WTC11 (cell line): ENCODE measurements at regions not wholly inside any gene's neighbourhood (a gene's known extent, or its start where the extent isn't known, plus 50 kb on each side); places are given as distances from the start of the nearest gene placed in this dataset.

Experiments used
- ATAC-seq: fragments of 200-7000 bp; cut with Tn5 transposase; 2 replicates; pipeline ENCODE4 v1.10.0; 2021; ENCODE audit warnings: mild to moderate bottlenecking, moderate library complexity
- CTCF ChIA-PET: fragments of 300-600 bp; sonication (Branson Sonifier 250); formaldehyde crosslinking; loops from one replicate; lab custom pipeline; 2021; ENCODE audit warnings: antibody characterized with exemption; lab: Charles Lee
- POLR2A ChIA-PET: fragments of 350-600 bp; sonication (Branson Sonifier 250); formaldehyde crosslinking; loops from one replicate; lab custom pipeline; 2021; ENCODE audit warnings: antibody characterized with exemption; lab: Charles Lee
- DNase-seq: peaks from one replicate; pipeline ENCODE4 v3.0.0; 2021; ENCODE audit warnings: low spot score
- H3K27ac Mint-ChIP-seq: 2 replicates; pipeline ENCODE4 v1.8.0; 2021; ENCODE audit warnings: mixed read lengths
- H3K27me3 Mint-ChIP-seq: 2 replicates; pipeline ENCODE4 v1.8.0; 2021; ENCODE audit warnings: low read depth, mild to moderate bottlenecking, moderate library complexity, mixed read lengths
- H3K36me3 Mint-ChIP-seq: 2 replicates; pipeline ENCODE4 v1.8.0; 2021; ENCODE audit warnings: mixed read lengths
- H3K4me1 Mint-ChIP-seq: 2 replicates; pipeline ENCODE4 v1.8.0; 2022; ENCODE audit warnings: mixed read lengths
- H3K4me3 Mint-ChIP-seq: 2 replicates; pipeline ENCODE4 v1.8.0; 2021; ENCODE audit warnings: mild to moderate bottlenecking, moderate library complexity, mixed read lengths
- H3K9me3 Mint-ChIP-seq: 2 replicates; pipeline ENCODE4 v1.8.0; 2021; ENCODE audit warnings: mixed read lengths
- AR ChIP-seq: fragments of 250-450 bp; sonication (Bioruptor Pico); IDR thresholded peaks from 2 replicates; pipeline ENCODE4 v1.9.0; 2021; ENCODE audit warnings: mild to moderate bottlenecking
- E2F5 ChIP-seq: sonication (generic); formaldehyde crosslinking; IDR thresholded peaks from 2 replicates; pipeline ENCODE4 v1.8.1; 2022; ENCODE audit warnings: mild to moderate bottlenecking, moderate library complexity, missing genetic modification reagents
- ELF4 ChIP-seq: sonication (generic); formaldehyde crosslinking; IDR thresholded peaks from 2 replicates; pipeline ENCODE4 v1.8.1; 2022; ENCODE audit warnings: low read depth, mild to moderate bottlenecking, moderate library complexity, missing genetic modification reagents
- EMX1 ChIP-seq: fragments of 250-450 bp; sonication (Bioruptor Pico); IDR thresholded peaks from 2 replicates; pipeline ENCODE4 v1.8.0; 2021; ENCODE audit warnings: mild to moderate bottlenecking
- FOXJ3 ChIP-seq: sonication (generic); formaldehyde crosslinking; IDR thresholded peaks from 2 replicates; pipeline ENCODE4 v1.9.0; 2021; ENCODE audit warnings: missing genetic modification reagents, mild to moderate bottlenecking, borderline replicate concordance
- GABPB1 ChIP-seq: sonication (generic); formaldehyde crosslinking; IDR thresholded peaks from 2 replicates; pipeline ENCODE4 v1.8.1; 2023; ENCODE audit warnings: mild to moderate bottlenecking, missing genetic modification reagents
- HMGXB4 ChIP-seq: sonication (generic); formaldehyde crosslinking; IDR thresholded peaks from 2 replicates; pipeline ENCODE4 v1.8.1; 2023; ENCODE audit warnings: mild to moderate bottlenecking, moderate library complexity, missing genetic modification reagents
- MXD4 ChIP-seq: fragments of 250-450 bp; sonication (Bioruptor Pico); IDR thresholded peaks from 2 replicates; pipeline ENCODE4 v1.8.0; 2021; ENCODE audit warnings: mild to moderate bottlenecking, moderate library complexity, borderline replicate concordance
- PRRX2 ChIP-seq: fragments of 250-450 bp; sonication (Bioruptor Pico); IDR thresholded peaks from 2 replicates; pipeline ENCODE4 v1.8.0; 2021; ENCODE audit warnings: mild to moderate bottlenecking
- SP1 ChIP-seq: sonication (generic); formaldehyde crosslinking; conservative IDR thresholded peaks from 2 replicates; pipeline ENCODE4 v1.8.1; 2022; ENCODE audit warnings: missing genetic modification reagents
- ZBTB43 ChIP-seq: sonication (generic); formaldehyde crosslinking; IDR thresholded peaks from 2 replicates; pipeline ENCODE4 v1.8.1; 2023; ENCODE audit warnings: mild to moderate bottlenecking, missing genetic modification reagents
- ZMAT4 ChIP-seq: fragments of 250-450 bp; sonication (Bioruptor Pico); IDR thresholded peaks from 2 replicates; pipeline ENCODE4 v1.9.0; 2021; ENCODE audit warnings: mild to moderate bottlenecking
- ZNF317 ChIP-seq: sonication (generic); formaldehyde crosslinking; IDR thresholded peaks from 2 replicates; pipeline ENCODE4 v1.8.1; 2023; ENCODE audit warnings: low read depth, mild to moderate bottlenecking, moderate library complexity, missing genetic modification reagents, borderline replicate concordance
- ZNF423 ChIP-seq: fragments of 250-450 bp; sonication (Bioruptor Pico); IDR thresholded peaks from 2 replicates; pipeline ENCODE4 v2.1.2; 2022; ENCODE audit warnings: mild to moderate bottlenecking, moderate library complexity
- ZNF671 ChIP-seq: fragments of 250-450 bp; sonication (Bioruptor Pico); IDR thresholded peaks from 2 replicates; pipeline ENCODE4 v1.8.0; 2021; ENCODE audit warnings: mild to moderate bottlenecking
- TF ChIP-seq, protein P1 (sequence below): fragments of 250-450 bp; sonication (Bioruptor Pico); IDR thresholded peaks from 2 replicates; pipeline ENCODE4 v1.9.0; 2021; ENCODE audit warnings: moderate library complexity, mild to moderate bottlenecking, inconsistent platforms, borderline replicate concordance
- TF ChIP-seq, protein P2 (sequence below): sonication (generic); formaldehyde crosslinking; IDR thresholded peaks from 2 replicates; pipeline ENCODE4 v1.8.0; 2023; ENCODE audit warnings: mild to moderate bottlenecking, missing genetic modification reagents

DNA sequence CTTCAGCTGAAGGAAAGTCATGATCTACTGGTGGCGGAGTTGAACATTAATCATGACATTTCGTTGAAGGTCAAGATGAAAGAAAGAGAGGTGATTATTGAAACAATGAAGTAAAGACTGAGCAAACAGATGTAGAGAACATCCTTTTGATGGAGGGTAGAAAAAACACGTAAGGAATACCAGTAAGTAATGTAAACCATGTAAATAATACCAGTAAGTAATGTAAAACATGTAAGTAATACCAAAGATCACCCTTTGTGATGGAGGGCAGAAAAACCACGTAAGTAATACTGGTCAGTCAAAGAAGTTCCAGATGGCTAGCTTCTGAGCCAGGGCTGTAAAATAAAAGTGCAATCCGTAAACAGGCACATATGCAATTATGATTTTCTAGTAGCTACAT is 1387.7 kb downstream of the SUCLG1 start:
- no peak overlapping the region for H3K27ac Mint-ChIP-seq
- no peak for ATAC-seq
- peaks cover 9% of the 10 kb centered on the region for H3K27me3 Mint-ChIP-seq
- TF ChIP-seq SP1 (CRISPR knock-in tag): no peak
- TF ChIP-seq GABPB1: no peak
- H3K36me3 Mint-ChIP-seq: no peaks in the 10 kb centered on the region
- peaks cover 12% of the 10 kb centered on the region for H3K4me1 Mint-ChIP-seq
- no peak for DNase-seq
- H3K4me3 Mint-ChIP-seq: no peak overlapping the region
- peaks cover 3% of the 10 kb centered on the region; the same call in 1 of the 2 replicates for H3K9me3 Mint-ChIP-seq
- ChIA-PET POLR2A (no interaction called here), CTCF (no interaction called here)

DNA sequence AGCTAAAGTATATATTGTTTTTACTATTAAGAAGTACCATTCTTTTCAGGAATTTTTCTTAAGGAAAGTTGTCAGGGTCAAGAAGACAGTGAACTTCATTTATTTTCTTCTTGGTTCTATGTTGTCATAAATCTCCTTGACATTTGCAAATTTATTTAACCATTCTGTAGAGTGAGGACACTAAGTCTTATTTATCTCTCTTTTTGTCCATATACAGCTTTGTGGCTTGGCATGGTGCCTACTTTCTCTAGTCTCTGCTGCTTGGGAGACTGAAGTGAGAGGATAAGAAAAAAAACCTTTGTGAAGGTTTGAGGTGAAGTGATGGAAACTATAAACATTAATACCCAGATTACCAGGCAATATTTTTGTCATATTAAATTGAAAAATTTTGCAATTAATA is 1389.4 kb downstream of the SUCLG1 start:
- no peak overlapping the region for H3K27ac Mint-ChIP-seq
- ChIA-PET POLR2A (no interaction called here), CTCF (no interaction called here)
- H3K4me1 Mint-ChIP-seq: peaks cover 12% of the 10 kb centered on the region
- no peaks in the 10 kb centered on the region for H3K36me3 Mint-ChIP-seq
- peaks cover 1% of the 10 kb centered on the region; the same call in 1 of the 2 replicates for H3K9me3 Mint-ChIP-seq
- ATAC-seq: no peak
- no peak overlapping the region for H3K4me3 Mint-ChIP-seq
- peaks cover 9% of the 10 kb centered on the region for H3K27me3 Mint-ChIP-seq
- TF ChIP-seq E2F5 (CRISPR knock-in tag): no peak
- TF ChIP-seq PRRX2 (CRISPR knock-in tag): no peak
- no peak for TF ChIP-seq EMX1
- no peak for TF ChIP-seq ZNF671
- no peak for TF ChIP-seq FOXJ3
- TF ChIP-seq, protein P1, sequence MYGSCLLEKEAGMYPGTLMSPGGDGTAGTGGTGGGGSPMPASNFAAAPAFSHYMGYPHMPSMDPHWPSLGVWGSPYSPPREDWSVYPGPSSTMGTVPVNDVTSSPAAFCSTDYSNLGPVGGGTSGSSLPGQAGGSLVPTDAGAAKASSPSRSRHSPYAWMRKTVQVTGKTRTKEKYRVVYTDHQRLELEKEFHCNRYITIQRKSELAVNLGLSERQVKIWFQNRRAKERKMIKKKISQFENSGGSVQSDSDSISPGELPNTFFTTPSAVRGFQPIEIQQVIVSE: no peak
- no peak for TF ChIP-seq ZNF423 (CRISPR knock-in tag)
- no peak for TF ChIP-seq MXD4 (CRISPR knock-in tag)
- TF ChIP-seq ELF4 (CRISPR knock-in tag): no peak
- no peak for TF ChIP-seq ZBTB43 (CRISPR knock-in tag)
- TF ChIP-seq, all 79 proteins: peak for 0
- DNase-seq: no peak

DNA sequence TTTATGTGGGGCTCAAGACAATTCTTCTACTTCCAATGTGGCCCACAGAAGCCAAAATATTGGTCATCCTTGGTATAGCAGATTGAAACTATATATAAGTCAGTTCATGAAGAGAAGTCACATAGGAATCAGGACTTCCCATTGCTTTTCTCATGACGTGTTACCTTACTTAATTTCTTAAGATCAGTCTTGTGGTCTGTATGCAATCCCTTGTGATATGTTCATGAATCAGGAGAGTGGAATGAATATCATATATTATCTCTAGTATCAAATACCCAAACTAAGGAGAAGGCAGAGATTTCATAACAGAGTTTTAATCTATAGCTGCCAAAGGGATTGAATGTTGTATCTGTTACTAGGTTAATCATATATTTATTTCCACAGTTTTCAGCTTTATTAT is 1390.4 kb downstream of the SUCLG1 start:
- ATAC-seq: no peak
- Mint-ChIP-seq H3K27ac (no peak overlapping the region), H3K4me1 (peaks cover 12% of the 10 kb centered on the region), H3K9me3 (no peaks in the 10 kb centered on the region), H3K27me3 (peaks cover 9% of the 10 kb centered on the region), H3K36me3 (no peaks in the 10 kb centered on the region), H3K4me3 (no peak overlapping the region)
- ChIA-PET POLR2A (interaction anchor here (0.6 kb wide), 1 partner anchor 1076 kb away, joined by 3 read pairs; no protein-coding TSS in a partner anchor), CTCF (no interaction called here)
- TF ChIP-seq ZNF423 (CRISPR knock-in tag): no peak
- no peak for DNase-seq

DNA sequence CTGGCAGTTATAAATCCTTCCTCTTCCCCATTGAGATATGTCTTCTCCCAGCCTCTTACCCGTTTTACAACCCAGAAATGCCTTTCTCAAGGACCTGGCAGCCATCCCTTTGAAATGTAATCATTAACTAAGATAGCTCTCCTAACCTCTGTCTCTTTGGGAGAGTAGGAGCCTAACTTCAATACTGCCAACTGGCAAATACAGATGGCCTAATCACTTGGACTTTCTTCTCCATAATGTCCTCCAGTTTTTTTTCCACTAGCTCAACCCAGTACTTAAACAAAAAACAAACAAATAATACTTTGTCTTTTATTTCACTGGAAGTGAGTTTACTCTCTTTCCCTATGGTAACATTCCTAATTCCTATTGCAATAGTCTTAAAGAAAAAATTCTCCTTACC is 1391.1 kb downstream of the SUCLG1 start:
- POLR2A ChIA-PET: interaction anchor here (0.6 kb wide), 2 partner anchors 20 to 1075 kb away, joined by 3 read pairs; no protein-coding TSS in a partner anchor
- Mint-ChIP-seq H3K4me3 (no peak overlapping the region), H3K27ac (no peak overlapping the region), H3K9me3 (no peaks in the 10 kb centered on the region), H3K27me3 (peaks cover 9% of the 10 kb centered on the region), H3K4me1 (peaks cover 9% of the 10 kb centered on the region), H3K36me3 (no peaks in the 10 kb centered on the region)
- ATAC-seq: no peak
- no peak for DNase-seq
- CTCF ChIA-PET: no interaction called here
- TF ChIP-seq HMGXB4 (no peak), ZNF317 (CRISPR knock-in tag) (no peak), ZMAT4 (CRISPR knock-in tag) (no peak), AR (CRISPR knock-in tag) (no peak)
- TF ChIP-seq, protein P2, sequence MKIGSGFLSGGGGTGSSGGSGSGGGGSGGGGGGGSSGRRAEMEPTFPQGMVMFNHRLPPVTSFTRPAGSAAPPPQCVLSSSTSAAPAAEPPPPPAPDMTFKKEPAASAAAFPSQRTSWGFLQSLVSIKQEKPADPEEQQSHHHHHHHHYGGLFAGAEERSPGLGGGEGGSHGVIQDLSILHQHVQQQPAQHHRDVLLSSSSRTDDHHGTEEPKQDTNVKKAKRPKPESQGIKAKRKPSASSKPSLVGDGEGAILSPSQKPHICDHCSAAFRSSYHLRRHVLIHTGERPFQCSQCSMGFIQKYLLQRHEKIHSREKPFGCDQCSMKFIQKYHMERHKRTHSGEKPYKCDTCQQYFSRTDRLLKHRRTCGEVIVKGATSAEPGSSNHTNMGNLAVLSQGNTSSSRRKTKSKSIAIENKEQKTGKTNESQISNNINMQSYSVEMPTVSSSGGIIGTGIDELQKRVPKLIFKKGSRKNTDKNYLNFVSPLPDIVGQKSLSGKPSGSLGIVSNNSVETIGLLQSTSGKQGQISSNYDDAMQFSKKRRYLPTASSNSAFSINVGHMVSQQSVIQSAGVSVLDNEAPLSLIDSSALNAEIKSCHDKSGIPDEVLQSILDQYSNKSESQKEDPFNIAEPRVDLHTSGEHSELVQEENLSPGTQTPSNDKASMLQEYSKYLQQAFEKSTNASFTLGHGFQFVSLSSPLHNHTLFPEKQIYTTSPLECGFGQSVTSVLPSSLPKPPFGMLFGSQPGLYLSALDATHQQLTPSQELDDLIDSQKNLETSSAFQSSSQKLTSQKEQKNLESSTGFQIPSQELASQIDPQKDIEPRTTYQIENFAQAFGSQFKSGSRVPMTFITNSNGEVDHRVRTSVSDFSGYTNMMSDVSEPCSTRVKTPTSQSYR (CRISPR knock-in tag): no peak
